NB4 (cell line): ENCODE measurements at regions not wholly inside any gene's neighbourhood (a gene's known extent, or its start where the extent isn't known, plus 50 kb on each side); places are given as distances from the start of the nearest gene placed in this dataset.

Experiments
- DNase-seq: peaks from one replicate; pipeline ENCODE4 v3.0.0; 2010; ENCODE audit warnings: low read depth
- H3K4me3 ChIP-seq: one replicate; pipeline ENCODE4 v1.5.1; 2011; ENCODE audit warnings: mild to moderate bottlenecking, low read depth, low read length, moderate library complexity
- CTCF ChIP-seq: IDR thresholded peaks from one replicate; pipeline ENCODE4 v1.5.1; 2012; ENCODE audit warnings: low read depth, low read length
- MAX ChIP-seq: IDR thresholded peaks from 2 replicates; pipeline ENCODE4 v1.6.1; 2011; ENCODE audit warnings: low read depth, low read length
- MYC ChIP-seq: IDR thresholded peaks from 2 replicates; pipeline ENCODE4 v1.6.1; 2011; ENCODE audit warnings: low read depth, low read length
- POLR2A ChIP-seq: IDR thresholded peaks from 2 replicates; pipeline ENCODE4 v1.6.1; 2011; ENCODE audit warnings: mild to moderate bottlenecking; ENCODE audit not compliant: insufficient read length; ENCODE audit errors: extremely low read depth

GRCh38 chr6:74677463-74677862 lies 528.4 kb downstream of the COL12A1 start:
- TF ChIP-seq CTCF (no peak), POLR2A (no peak), MAX (no peak), MYC (no peak)
- DNase-seq: no peak

GRCh38 chr6:74676906-74677305 lies 528.9 kb downstream of the COL12A1 start:
- H3K4me3 ChIP-seq: no peak overlapping the region
- TF ChIP-seq MAX (no peak), CTCF (no peak), MYC (no peak), POLR2A (no peak)

More at GRCh38 chr6:74677463-74677862, 528.4 kb downstream of the COL12A1 start:
- no peak overlapping the region for H3K4me3 ChIP-seq

GRCh38 chr6:74674377-74674776 lies 531.5 kb downstream of the COL12A1 start:
- no peak for DNase-seq
- no peak for TF ChIP-seq CTCF
- no peak overlapping the region for H3K4me3 ChIP-seq

More at GRCh38 chr6:74676906-74677305, 528.9 kb downstream of the COL12A1 start:
- no peak for DNase-seq

GRCh38 chr6:74671558-74672025 lies 534.3 kb downstream of the COL12A1 start:
- DNase-seq: no peak
- no peak for TF ChIP-seq MAX
- no peak for TF ChIP-seq MYC
- no peak for TF ChIP-seq POLR2A
- TF ChIP-seq CTCF: no peak
- no peak overlapping the region for H3K4me3 ChIP-seq

GRCh38 chr6:74658391-74658790 lies 547.5 kb downstream of the COL12A1 start:
- no peak overlapping the region for H3K4me3 ChIP-seq
- no peak for DNase-seq
- TF ChIP-seq CTCF (no peak), MAX (no peak), MYC (no peak), POLR2A (no peak)

GRCh38 chr6:74657931-74658330 lies 547.9 kb downstream of the COL12A1 start:
- TF ChIP-seq MYC (no peak), MAX (no peak), CTCF (no peak)
- no peak for DNase-seq
- H3K4me3 ChIP-seq: no peak overlapping the region
